HG03460 (cell line): ENCODE measurements at regions not wholly inside any gene's neighbourhood (a gene's known extent, or its start where the extent isn't known, plus 50 kb on each side); places are given as distances from the start of the nearest gene placed in this dataset.
"Not testable (repeated sequence)": the region's sequence is repeated elsewhere in the genome, so short reads cannot be mapped to it uniquely, and the experiment has no call there.

Source experiments
- ATAC-seq: cut with Tn5 transposase; IDR thresholded peaks from one replicate; pipeline ENCODE4 v1.9.1; 2021; ENCODE audit not compliant: unreplicated experiment

DNA sequence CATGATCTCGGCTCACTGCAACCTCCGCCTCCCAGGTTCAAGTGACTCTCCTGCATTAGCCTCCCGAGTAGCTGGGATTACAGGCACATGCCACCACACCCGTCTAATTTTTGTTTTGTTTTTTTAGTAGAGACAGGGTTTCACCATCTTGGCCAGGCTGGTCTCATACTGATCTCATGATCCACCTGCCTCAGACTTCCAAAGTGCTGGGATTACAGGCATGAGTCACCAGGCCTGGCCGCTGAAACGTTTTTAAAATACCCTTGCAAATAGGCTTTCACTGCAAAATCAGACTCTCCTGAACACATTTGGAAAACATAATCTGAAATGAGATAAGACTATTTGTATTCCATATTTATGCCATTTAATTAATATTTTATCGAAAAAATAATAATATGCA lies 826.1 kb upstream of the CNTN5 start:
- no peak for ATAC-seq

DNA sequence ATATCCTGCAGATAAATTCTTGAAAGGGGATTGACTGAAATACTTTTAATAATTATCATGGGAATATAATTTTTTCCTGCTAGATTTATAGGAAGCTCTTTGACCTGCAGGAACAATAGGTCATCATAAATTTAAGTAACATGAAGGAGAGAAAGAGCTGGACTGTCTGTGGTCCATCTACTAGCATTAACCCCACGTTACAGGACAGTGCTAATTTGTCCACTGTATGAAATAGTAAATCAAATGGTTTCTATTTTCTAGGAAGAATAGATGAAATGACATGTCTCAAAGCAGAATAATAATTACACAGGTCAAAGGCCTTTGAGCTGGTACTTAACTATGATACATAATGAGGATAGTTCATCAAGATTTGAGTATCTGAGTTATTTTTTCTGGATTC lies 825.4 kb upstream of the CNTN5 start:
- no peak for ATAC-seq

DNA sequence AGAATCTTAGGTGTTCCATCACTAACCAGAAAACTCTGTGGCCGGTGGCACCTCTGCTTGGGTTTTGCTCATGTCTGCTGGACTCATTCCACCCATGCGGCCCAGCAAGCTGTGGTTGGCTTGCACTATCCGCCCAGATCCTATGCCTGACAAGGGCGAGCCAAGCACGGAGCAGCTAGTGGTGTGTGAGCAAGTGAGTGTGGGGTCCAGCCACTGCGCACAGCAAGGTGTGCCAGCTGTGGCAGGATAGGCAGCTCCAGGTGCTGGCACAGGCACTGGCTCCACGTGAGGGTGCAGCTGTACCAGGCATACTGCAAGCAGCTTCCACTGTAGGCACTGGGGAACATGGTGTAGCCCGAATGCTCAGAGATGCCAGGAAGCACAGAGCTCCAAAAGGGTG lies 813.7 kb upstream of the CNTN5 start:
- ATAC-seq, result no peak

DNA sequence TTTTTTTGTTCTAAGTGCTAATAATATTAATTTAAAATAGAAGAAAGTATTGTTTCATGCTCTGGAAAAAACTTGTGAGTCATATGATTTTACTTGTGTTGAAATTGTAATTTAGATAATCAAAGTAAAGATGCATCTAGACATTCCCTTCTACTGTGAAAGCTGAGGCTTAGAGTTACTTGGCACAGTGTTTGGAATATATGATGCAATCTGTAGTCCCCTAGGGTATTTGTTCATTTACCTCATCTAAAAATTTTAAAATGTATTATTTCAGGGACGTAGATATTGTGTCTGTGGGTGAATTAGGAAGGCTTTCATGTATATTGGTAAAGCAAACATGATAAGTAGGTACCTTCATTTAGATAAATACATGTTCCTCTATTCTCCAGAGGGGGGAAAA lies 793.5 kb upstream of the CNTN5 start:
- ATAC-seq, result no peak

DNA sequence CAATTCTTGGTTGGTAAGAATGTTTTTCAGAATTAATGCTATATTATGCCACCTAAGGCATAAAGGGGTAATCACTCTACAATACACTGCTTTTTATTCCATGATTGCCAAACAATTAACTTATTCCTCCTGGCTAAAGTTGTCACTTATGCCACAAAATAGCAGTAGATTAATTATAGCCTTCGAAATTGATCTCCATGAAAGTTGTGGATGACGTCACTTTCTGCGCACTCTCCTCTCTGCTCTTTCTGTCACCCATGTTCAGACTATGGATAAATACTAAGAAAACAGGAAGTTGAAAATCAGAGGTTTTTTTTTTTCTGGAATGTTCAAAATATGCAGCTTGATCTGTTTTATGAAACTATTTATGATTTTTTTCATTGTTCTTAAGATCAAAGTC lies 790.1 kb upstream of the CNTN5 start:
- ATAC-seq, result no peak

DNA sequence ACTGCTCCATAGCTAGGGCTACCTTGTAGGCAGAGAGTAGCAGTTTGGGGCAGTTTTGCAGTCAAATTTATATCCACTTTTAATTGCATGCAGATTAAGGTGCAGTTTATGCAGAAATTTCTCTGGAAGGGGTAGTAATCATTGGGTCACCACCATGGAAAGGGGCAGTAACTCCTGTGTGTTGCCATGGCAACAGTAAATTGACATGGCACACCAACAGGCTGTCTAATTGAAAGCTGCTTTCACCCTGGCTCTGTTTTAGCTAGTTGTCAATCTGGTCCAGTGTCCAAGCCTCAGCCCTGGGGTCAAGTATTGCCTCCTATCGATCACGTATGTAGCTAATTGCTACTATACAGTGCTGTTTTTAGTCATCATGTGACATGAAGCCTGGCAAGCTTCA lies 786.1 kb upstream of the CNTN5 start:
- ATAC-seq, result no peak

DNA sequence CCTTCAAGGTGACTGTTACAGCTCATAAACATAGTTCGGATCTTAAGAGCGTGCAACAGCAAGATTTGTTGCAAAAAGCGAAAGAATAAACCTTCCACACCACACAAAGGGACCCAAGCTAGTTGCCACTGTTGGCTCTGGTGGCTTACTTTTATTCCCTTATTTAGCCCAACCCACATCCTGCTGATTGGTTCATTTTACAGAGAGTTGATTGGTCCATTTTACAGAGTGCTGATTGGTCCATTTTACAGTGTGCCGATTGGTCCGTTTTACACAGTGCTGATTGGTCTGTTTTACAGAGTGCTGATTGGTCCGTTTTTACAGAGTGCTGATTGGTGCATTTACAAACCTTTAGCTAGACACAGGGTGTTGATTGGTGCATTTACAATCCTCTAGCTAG lies 776.9 kb upstream of the CNTN5 start:
- no peak for ATAC-seq

DNA sequence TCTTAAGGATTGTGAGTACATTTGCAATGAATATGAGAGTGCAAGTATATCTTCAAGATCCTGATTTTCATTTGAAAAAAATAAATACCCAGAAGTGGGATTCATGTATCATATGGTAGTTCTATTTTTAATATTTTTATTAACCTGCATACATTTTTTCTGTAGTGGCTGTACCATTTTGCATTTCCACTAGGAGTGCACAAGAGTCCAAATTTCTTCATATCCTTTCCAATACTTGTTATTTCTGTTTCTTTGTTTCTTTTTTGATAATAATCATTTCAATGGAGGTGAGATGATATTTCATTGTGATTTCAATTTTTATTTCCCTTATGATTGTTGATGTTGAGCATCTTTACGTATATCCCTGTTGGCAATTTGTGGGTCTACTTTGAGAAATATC lies 759.8 kb upstream of the CNTN5 start:
- no peak for ATAC-seq

DNA sequence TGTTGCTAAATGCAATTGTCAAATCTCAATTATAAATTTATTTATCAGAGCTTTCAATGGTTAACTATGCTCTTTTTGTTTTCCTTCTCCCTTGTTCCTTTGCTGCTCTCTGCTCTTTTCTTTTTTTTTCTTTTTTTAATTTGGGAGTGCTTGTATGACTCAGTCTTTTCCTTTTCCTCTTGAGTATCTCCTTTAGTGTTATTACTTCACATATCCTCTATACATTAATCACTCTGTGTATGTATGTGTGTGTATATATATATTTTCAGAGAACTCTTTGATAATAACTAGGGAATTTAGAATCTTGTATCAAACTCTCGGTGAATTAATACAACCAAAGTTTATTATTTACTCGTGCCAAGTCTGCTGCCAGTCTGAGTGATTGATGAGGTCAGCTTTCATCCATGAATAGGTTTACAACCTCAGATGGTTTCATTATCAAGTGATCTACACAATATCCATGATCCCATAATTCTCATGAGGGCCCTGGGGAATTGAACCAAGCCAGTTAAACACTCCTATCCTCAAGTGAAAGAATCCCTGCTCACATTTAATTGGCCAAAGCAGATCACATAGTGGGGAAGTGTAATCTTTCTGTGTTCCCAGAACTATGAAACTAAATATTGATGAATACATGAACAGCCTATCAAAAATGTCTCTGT lies 743.4 kb upstream of the CNTN5 start:
- ATAC-seq, result no peak

DNA sequence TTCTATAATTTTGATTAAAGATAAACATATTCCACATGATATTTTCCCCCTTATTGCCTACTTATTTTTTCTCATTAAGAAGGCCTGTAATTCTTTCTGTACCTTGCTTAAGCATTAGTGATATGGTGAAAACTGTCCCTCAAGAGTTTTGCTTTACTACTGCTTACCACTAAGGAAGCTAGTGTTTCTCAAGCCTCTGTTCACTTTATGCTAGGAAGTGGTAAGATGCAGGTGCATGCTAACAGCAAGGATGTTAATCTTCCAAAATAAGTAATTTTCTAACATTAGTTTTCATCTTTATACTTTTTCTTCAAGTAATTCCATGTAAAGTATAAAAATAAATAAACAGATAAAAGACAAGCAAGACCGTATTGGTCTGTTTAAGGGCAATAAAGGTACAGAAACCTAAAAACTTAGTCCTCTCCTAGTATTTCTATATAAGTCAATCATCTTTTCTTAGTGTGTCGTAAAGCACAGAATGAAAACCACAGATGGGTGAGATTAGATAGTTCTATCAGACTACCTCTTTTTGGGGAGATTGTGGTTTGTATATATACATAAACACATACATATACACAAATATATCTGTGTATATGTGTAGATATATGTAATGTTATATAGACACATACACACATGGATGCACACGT lies 731.0 kb upstream of the CNTN5 start:
- no peak for ATAC-seq

DNA sequence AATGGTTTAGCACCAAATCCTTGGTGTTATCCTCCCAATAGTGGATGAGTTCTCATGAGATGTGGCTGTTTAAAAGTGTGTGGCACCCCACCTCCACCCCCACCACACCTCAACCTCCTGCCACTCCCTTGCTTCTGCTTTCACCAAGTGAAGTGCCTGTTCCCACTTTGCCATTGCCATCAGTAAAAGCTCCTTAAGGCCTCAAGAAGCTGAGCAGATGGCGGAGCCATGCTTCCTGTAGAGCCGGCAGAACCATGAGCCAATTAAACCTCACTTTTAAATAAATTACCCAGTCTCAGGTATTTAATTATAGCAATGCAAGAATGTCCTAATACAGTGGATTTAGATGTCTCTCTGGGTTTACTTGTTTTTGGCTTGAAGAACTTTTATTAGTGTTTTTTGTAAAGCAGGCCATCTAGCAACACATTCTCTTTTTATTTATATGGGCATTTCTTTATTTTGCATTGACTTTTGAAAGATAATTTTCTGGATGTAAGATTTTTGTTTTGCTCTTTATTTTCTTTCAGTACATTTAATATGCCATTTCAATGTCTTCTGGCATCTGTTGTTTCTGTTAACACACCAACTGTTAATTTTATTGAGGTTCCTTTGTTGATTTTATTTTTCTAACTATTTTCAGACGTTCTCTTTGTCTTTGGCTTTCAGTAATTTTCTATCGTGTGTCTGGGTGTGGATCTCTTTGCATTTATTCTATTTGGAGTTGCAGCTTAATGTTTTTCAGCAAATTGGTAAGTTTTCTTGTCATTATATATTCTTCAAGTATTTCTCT lies 724.5 kb upstream of the CNTN5 start:
- no peak for ATAC-seq

DNA sequence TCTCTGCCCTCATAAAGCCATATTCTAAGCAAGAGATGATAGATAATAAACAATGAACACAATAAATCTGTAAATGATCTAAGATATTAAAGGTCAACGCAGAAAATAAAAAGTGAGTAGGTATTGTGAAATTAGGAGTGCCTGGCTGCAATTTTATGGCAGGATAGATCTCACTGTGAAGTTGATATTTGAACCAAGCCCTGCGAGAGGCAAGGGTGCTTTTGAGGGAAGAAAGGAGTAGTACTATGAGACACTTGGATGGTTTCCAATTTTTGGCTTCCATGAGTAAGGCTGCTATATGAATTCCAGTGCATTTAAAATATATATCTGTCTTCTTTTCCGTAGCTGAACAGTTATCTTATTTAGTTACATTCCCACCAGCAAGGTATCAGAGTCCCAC lies 720.0 kb upstream of the CNTN5 start:
- ATAC-seq, result no peak

DNA sequence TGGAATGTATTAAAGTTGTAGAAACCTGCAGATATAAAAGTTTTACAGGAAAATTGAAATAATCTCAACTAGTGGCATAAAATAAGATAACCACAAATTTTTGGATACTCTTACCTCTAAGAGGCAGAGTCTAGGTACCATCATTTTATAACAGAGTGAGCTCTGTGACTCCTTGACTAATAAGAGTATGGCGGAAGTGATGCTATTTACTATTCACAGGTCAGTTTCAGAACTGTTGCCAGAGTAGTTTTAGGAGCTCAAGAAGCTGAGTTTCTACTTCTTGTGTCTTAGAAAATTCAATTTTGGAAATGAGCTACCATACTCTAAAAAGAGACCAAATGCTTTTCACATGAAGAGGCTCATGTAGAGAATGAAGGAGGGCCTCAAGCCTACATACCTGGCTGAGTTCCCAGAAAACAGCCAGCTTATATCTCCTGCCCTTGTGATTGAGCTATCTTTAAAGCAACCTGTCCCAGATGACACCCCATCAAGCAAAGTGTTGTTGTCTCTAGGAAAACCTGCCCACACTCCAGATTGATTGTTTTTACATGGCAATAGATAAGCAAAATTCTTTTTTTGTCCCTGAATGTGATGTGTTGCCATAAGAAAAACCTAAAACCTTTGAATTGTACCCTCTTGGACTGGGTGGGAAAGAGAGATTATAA lies 712.8 kb upstream of the CNTN5 start:
- no peak for ATAC-seq

DNA sequence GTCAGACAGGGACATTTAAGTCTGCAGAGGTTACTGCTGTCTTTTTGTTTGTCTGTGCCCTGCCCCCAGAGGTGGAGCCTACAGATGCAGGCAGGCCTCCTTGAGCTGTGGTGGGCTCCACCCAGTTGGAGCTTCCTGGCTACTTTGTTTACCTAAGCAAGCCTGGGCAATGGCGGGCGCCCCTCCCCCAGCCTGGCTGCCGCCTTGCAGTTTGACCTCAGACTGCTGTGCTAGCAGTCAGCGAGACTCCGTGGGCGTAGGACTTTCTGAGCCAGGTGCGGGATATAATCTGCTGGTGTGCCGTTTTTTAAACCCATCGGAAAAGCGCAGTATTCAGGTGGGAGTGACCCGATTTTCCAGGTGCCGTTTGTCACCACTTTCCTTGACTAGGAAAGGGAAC lies 690.4 kb upstream of the CNTN5 start:
- not testable (repeated sequence) for ATAC-seq

DNA sequence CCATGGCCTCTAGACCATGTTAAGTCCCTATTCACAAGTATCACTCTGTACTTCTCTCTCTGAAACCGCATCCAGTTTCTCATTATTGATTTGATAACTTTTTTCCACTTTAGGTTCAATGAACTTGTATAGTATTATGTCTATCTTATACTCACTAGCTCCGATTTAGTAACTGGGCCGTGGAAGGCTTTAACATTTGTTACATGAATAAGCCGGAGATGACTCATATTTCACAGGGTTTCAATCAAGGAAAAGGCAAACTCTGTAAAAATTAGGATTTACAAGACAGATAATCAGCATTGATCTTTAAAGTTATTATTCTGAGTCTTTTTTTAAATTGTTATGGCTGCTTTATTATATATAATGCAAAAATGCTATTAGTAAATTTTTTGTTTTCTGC lies 662.2 kb upstream of the CNTN5 start:
- ATAC-seq, result no peak

DNA sequence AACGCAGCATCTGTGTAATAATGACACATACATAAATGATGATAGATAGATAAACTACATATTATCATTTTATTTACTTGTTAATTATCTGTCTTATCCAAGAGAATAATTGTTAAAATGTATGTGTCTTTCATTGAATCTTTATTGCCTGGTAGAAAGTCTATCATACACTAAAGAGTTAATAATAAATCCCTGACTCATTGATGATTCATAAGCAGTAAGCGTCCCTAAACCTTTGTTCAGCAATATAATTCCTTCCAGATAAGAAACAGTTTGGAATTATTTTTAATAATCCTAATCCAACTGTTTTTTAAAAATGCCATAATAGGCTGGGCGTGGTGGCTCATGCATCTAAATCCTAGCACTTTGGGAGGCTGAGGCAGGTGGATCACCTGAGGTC lies 655.6 kb upstream of the CNTN5 start:
- ATAC-seq, result no peak

DNA sequence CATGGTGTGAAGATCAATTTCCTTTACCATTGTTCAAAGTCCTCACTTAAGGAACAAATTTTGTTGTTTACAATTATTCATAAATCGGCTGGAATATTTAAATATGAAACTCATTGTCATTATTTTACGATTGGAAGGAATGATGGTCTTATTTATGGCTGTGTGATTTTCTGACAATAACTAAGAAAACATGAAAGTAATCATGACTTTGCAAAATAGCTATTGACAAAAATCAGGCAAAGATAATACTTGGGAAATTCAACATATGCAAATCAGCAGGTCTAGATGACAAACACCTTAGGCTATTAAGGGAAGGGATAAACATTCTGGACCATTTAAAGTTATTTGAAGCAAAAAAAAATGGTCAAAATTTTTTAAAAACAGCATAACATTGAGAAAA lies 654.8 kb upstream of the CNTN5 start:
- ATAC-seq, result no peak

DNA sequence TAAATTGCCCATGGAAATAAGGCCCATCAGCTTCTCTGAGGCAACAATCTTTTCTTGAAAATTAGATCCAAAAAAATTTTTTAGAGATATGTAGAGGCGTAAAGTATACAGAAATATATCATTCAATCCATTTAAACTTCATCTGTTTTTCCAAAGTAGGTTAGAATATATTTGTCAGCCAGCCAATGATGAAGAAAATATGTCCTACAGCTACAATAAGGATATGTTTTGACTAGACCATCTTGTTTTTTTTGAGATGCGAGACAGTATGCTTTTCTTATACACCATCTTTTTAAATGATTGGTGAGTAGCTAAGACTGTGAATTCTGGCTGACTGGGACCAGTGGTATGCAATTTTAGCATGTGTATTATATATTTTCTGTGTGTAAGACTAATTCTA lies 630.4 kb upstream of the CNTN5 start:
- ATAC-seq, result no peak

DNA sequence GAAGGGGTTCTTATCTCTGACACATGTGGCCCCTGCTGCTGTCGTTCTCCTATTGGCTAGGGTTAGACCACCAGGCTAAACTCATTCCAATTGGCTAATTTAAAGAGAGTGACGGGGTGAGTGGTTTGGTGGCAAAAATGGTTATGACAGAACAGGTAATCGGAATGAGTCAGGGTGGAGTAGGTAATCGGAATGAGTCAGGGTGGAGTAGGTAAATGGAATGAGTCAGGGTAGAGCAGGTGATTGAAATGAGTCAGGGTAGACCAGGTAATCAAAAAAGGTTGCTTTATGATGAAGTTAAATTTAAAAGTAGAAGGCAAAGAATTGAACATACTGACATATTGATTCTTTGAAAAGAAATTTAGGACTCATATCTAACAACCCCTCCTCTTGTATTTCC lies 626.2 kb upstream of the CNTN5 start:
- not testable (repeated sequence) for ATAC-seq

DNA sequence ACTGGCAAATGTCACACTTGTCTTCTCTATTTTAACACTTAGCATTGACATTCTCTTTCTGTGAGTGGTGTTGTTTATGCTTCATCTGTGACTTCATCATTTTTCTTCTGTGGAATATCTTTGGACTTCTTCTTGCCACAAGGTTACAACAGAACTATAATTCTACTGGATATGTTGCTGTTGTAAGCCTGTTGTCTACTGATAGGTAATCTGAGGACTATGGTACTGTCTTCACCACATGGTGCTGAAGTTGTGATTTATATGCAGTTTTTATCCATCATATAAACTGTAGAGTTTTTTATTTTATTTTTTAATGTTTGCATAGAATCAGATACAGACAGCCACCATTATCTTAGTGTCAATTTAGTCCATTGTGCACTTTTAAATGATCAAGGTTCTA lies 622.2 kb upstream of the CNTN5 start:
- ATAC-seq, result no peak

DNA sequence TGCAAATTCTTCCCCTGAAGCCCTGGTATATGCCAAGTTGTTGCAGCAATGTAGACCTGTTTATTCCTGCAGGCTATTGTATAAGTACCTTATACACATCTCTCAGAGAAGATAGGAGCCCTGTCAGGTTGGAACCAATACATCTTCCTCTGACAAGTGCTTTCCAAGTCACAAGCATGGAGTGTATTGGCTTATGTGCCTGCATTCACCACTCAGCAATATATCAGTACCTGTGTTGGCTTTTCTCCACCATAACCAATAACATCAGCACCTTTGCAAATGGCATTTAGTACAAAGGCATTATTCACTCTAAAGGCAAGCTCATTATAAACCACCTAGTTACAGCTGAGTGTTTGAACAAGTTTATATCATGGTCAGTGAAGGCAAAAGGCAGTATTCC lies 611.7 kb upstream of the CNTN5 start:
- no peak for ATAC-seq

DNA sequence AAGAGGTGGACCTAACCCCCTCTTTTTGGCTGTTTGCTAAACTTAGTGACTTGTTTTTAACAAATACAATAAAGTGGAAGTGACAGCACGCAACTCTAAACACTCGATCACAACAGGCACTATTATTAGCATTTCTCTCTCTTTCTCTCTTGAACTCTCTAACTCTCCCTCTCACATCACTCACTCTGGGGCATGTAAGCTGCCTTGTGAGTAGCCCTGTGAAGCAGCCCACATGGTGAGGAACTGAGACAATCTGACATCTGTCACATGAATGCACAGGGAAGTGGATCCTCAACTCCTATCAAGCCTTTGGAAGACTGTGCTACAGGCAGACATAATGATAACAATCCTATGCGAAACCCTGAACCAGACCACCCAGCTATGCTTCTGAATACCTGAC lies 609.0 kb upstream of the CNTN5 start:
- no peak for ATAC-seq
